LNCAP (cell line): ENCODE measurements at regions not wholly inside any gene's neighbourhood (a gene's known extent, or its start where the extent isn't known, plus 50 kb on each side); places are given as distances from the start of the nearest gene placed in this dataset.

Experiments used
- CTCF ChIP-seq: fragments of 450-650 bp; IDR thresholded peaks from 2 replicates; pipeline ENCODE4 v1.5.1; 2017; ENCODE audit warnings: mild to moderate bottlenecking

- TF ChIP-seq CTCF = no peak
Observed at GRCh38 chr4:110793890-110794554, 171.1 kb upstream of the PITX2 start.

- TF ChIP-seq CTCF = no peak
Observed at GRCh38 chr4:110795971-110796370, 173.1 kb upstream of the PITX2 start.

- no peak for TF ChIP-seq CTCF
Observed at GRCh38 chr4:110797486-110797885, 174.6 kb upstream of the PITX2 start.

- no peak for TF ChIP-seq CTCF
Observed at GRCh38 chr4:110798687-110799086, 175.8 kb upstream of the PITX2 start.

- no peak for TF ChIP-seq CTCF
Observed at GRCh38 chr4:110799211-110799610, 176.3 kb upstream of the PITX2 start.

GRCh38 chr4:110801591-110801990 lies 178.7 kb upstream of the PITX2 start:
- no peak for TF ChIP-seq CTCF

- TF ChIP-seq CTCF = no peak
Observed at GRCh38 chr4:110808351-110808878, 185.5 kb upstream of the PITX2 start.

GRCh38 chr4:110815950-110816349 lies 193.1 kb upstream of the PITX2 start:
- TF ChIP-seq CTCF = no peak
